ENCODE measurements at regions not wholly inside any gene's neighbourhood (a gene's known extent, or its start where the extent isn't known, plus 50 kb on each side); places are given as distances from the start of the nearest gene placed in this dataset.

DNA sequence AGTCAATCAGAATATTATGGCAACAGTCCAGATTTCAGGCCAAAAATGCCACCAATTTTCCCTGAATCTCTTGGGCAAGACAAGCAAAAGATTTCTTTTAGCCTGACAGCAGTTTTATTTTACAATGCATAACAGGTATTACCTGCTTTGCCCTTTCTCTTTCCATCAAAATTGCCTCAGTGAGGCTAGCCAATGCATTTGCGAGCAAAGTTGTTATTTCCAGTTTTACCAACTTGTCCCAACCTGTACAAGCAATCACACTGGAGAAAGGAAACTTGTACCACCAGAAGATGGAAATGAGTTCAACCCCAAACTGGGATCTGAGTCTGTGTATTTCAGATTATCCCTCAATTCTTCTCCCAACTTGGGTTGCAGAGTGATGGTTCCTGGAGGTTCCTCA, 279.9 kb upstream of the CDYL start:
- no peaks in the 10 kb centered on the region for H3K36me3 ChIP-seq (ENCODE audit: insufficient read depth, low read length)
- no peaks in the 10 kb centered on the region for H3K27me3 ChIP-seq (ENCODE audit: insufficient read depth, low read length)
- no peaks in the 10 kb centered on the region for H3K4me1 ChIP-seq (ENCODE audit: insufficient read depth, low read length, severe bottlenecking)
- no peak overlapping the region for H3K4me2 ChIP-seq (ENCODE audit: low read length)
- H2AFZ ChIP-seq (ENCODE audit: low read length) = no peak overlapping the region
- H3K4me3 ChIP-seq (ENCODE audit: low read depth, low read length, poor library complexity, severe bottlenecking) = no peak overlapping the region
- H3K27ac ChIP-seq (ENCODE audit: low read depth, low read length, poor library complexity, severe bottlenecking) = no peak overlapping the region
- no peaks in the 10 kb centered on the region for H3K9me3 ChIP-seq (ENCODE audit: low read length)
- no peaks in the 10 kb centered on the region for H3K79me2 ChIP-seq (ENCODE audit: insufficient read depth, low read length)
- H4K20me1 ChIP-seq (ENCODE audit: insufficient read depth, low read length) = no peaks in the 10 kb centered on the region
- H3K9me2 ChIP-seq (ENCODE audit: low read depth, low read length) = no peaks in the 10 kb centered on the region
- no peak for TF ChIP-seq EZH2 (IDR thresholded peaks at IDR 0.05; ENCODE audit: borderline replicate concordance, low read length)
- TF ChIP-seq, protein P1, sequence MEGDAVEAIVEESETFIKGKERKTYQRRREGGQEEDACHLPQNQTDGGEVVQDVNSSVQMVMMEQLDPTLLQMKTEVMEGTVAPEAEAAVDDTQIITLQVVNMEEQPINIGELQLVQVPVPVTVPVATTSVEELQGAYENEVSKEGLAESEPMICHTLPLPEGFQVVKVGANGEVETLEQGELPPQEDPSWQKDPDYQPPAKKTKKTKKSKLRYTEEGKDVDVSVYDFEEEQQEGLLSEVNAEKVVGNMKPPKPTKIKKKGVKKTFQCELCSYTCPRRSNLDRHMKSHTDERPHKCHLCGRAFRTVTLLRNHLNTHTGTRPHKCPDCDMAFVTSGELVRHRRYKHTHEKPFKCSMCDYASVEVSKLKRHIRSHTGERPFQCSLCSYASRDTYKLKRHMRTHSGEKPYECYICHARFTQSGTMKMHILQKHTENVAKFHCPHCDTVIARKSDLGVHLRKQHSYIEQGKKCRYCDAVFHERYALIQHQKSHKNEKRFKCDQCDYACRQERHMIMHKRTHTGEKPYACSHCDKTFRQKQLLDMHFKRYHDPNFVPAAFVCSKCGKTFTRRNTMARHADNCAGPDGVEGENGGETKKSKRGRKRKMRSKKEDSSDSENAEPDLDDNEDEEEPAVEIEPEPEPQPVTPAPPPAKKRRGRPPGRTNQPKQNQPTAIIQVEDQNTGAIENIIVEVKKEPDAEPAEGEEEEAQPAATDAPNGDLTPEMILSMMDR (IDR thresholded peaks at IDR 0.05; ENCODE audit: low read length) = no peak
- H3K9ac ChIP-seq (ENCODE audit: low read length) = no peak overlapping the region
- no peaks in the 10 kb centered on the region for H3F3A ChIP-seq (ENCODE audit: insufficient read depth, low read length)

DNA sequence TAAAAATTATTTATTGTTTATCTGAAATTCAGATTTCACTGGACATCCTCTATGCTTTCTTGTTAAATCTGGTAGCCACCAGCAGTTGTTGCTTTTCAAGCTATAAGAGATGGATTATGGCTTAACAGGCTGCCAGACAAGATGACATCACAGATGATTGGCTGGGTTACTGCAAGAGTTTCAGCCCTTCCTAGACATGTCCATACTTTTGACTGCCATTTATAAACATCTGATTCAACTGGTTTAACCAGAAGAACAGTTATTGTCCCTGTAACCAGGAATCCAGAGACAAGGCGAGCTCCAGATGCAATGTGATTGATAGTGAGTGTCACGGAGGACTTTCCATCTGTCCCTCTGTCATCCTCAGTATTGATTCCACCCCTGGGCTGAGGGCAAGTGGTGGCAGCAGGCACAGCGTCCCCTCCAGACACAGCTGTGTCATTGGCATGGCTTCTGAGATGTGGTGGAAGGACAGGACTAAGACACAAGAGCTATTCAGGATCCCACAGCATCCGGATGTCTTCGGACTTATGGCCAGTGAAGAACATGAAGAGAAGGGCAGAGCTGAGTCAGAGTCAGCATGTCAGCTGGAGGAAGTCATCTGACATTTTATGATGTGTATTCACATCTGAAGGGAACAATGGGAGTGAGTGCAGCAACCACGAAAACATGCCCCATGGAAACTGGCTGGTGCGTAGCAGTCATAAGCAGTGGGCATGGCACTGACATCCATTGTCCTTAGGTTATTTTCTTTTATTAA, 284.5 kb upstream of the CDYL start:
- Histone ChIP-seq H3K4me3 (ENCODE audit: low read depth, low read length, poor library complexity, severe bottlenecking) (no peak overlapping the region), H3K9me2 (ENCODE audit: low read depth, low read length) (no peaks in the 10 kb centered on the region), H3K9ac (ENCODE audit: low read length) (no peak overlapping the region), H3K4me1 (ENCODE audit: insufficient read depth, low read length, severe bottlenecking) (no peaks in the 10 kb centered on the region), H3K27me3 (ENCODE audit: insufficient read depth, low read length) (no peaks in the 10 kb centered on the region), H3K79me2 (ENCODE audit: insufficient read depth, low read length) (no peaks in the 10 kb centered on the region), H3K36me3 (ENCODE audit: insufficient read depth, low read length) (no peaks in the 10 kb centered on the region), H3K4me2 (ENCODE audit: low read length) (no peak overlapping the region), H4K20me1 (ENCODE audit: insufficient read depth, low read length) (no peaks in the 10 kb centered on the region), H3K27ac (ENCODE audit: low read depth, low read length, poor library complexity, severe bottlenecking) (no peak overlapping the region), H3K9me3 (ENCODE audit: low read length) (0 out of 2 replicates have a peak, but pooled peaks cover 4% of the 10 kb centered on the region), H3F3A (ENCODE audit: insufficient read depth, low read length) (no peaks in the 10 kb centered on the region), H2AFZ (ENCODE audit: low read length) (no peak overlapping the region)
- no peak for TF ChIP-seq EZH2 (IDR thresholded peaks at IDR 0.05; ENCODE audit: borderline replicate concordance, low read length)
- TF ChIP-seq, protein P1 (IDR thresholded peaks at IDR 0.05; ENCODE audit: low read length) = no peak

DNA sequence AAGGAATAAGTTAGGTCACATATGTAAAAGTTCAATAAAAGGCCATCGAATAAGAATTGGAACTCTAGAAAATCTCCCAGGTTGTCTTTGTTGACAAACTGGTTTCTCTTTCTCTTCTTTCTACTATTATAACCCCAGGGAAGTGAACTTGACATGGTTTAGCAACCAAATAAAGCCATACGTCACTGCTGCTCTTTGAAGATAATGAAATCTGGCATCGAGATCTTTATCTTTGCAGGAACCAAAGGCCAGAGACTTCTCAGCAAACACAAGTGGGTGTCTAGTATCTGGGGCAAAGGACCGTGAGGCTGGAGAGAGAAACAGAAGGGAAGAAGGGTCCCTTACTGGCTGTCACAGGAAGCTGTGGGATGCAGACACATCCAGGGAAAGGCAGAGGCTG, 286.7 kb upstream of the CDYL start:
- Histone ChIP-seq H3K9me3 (ENCODE audit: low read length) (0 out of 2 replicates have a peak, but pooled peaks cover 4% of the 10 kb centered on the region), H3K4me2 (ENCODE audit: low read length) (no peak overlapping the region), H3K4me1 (ENCODE audit: insufficient read depth, low read length, severe bottlenecking) (no peaks in the 10 kb centered on the region), H3K27me3 (ENCODE audit: insufficient read depth, low read length) (no peaks in the 10 kb centered on the region), H3K4me3 (ENCODE audit: low read depth, low read length, poor library complexity, severe bottlenecking) (no peak overlapping the region), H3F3A (ENCODE audit: insufficient read depth, low read length) (no peaks in the 10 kb centered on the region), H3K36me3 (ENCODE audit: insufficient read depth, low read length) (no peaks in the 10 kb centered on the region), H3K27ac (ENCODE audit: low read depth, low read length, poor library complexity, severe bottlenecking) (no peak overlapping the region), H2AFZ (ENCODE audit: low read length) (no peak overlapping the region), H3K79me2 (ENCODE audit: insufficient read depth, low read length) (no peaks in the 10 kb centered on the region), H4K20me1 (ENCODE audit: insufficient read depth, low read length) (no peaks in the 10 kb centered on the region), H3K9ac (ENCODE audit: low read length) (no peak overlapping the region), H3K9me2 (ENCODE audit: low read depth, low read length) (no peaks in the 10 kb centered on the region)
- no peak for TF ChIP-seq EZH2 (IDR thresholded peaks at IDR 0.05; ENCODE audit: borderline replicate concordance, low read length)
- TF ChIP-seq, protein P1 (IDR thresholded peaks at IDR 0.05; ENCODE audit: low read length) = no peak

Data from OCI-LY1 (cell line).